ENCODE measurements at regions not wholly inside any gene's neighbourhood (a gene's known extent, or its start where the extent isn't known, plus 50 kb on each side); places are given as distances from the start of the nearest gene placed in this dataset.

DNA sequence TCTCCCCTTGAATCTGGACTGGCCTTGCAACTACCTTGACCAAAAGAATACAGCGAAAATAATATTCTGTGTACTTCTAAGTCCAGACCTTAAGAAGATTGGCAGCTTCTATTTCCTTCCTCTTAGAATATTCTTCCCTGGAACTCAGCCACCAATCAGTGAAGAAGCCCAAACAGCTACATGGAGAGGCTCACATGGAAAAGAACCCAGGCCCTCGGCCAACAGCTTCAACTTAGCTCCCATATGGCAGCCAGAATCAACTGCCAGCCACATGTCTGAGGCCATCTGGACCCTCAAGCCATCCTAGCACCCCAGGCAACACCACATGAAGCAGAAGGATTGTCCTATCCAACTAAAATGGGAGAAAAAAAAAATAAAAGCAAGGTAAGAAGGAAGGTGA lies 178.8 kb downstream of the IBTK start:
- no peak for DNase-seq

DNA sequence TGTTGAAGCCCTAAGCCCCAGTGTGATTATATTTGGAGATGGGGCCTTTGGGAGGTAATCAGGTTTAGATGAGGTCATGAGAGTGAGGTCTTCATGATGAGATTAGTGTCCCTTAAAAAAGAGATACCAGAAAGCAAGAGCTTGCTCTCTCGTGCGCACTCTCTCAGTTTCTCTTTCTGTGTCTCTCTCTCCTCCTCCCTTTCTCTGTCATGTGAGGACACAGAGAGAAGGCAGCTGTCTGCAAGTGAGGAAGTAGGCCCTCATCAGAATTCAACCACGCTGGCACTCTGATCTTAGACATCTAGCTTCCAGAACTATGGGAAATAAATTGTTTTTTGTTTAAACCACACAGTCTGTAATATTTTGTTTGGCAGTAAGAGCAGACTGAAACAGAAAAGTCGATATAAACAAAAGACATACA lies 180.5 kb downstream of the IBTK start:
- DNase-seq, result no peak

- no peak for DNase-seq
Observed at GRCh38 chr6:82066196-82066595, 181.3 kb downstream of the IBTK start.

DNA sequence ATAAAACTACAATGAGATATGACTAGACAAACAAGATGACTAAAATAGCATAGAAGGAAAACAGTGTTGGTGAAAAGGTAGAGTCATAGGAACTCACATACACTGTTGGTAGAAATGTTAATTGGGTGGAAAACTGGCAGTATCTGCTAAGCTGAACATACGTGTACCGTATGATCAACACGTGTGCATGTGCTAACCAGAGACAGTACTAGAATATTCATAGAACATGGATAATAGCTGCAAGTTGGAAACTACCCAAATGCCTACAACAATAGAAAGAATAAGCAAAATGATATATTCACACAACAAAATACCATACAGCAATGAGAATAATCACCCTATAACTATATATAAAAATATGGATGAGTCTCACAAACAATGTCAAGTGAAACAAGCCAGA lies 184.0 kb downstream of the IBTK start:
- DNase-seq, result no peak

GRCh38 chr6:82062219-82062618 lies 185.3 kb downstream of the IBTK start:
- DNase-seq, result no peak

- DNase-seq, result no peak
Observed at GRCh38 chr6:82057846-82058554, 189.5 kb downstream of the IBTK start.

GRCh38 chr6:82056567-82056966 lies 191.0 kb downstream of the IBTK start:
- no peak for DNase-seq

GRCh38 chr6:82045965-82046756 lies 201.4 kb downstream of the IBTK start:
- DNase-seq, result no peak

- peak; percentile 10 for DNase-seq
Observed at GRCh38 chr6:82040405-82041221, 206.9 kb downstream of the IBTK start.

DNA sequence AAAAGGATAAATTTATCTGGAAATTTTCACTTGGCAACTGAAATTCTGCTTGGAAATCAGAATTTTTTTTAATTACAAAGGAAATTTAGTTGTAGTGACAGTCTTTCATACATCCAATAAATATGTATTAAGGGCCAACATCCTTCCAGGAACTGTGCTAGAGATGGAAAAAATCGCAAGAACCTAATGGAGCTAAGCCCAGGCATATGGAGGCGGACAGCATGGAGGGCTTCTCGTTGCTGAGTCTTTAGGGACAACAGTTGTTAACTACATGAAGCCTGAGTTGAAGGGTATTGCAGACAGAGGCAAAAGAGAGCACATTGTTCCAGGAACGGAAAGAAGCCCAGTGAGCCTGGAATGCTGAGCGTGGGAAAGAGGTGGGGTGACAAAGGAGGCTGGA lies 208.9 kb downstream of the IBTK start:
- no peak for DNase-seq

GRCh38 chr6:82035526-82035925 lies 212.0 kb downstream of the IBTK start:
- no peak for DNase-seq

DNA sequence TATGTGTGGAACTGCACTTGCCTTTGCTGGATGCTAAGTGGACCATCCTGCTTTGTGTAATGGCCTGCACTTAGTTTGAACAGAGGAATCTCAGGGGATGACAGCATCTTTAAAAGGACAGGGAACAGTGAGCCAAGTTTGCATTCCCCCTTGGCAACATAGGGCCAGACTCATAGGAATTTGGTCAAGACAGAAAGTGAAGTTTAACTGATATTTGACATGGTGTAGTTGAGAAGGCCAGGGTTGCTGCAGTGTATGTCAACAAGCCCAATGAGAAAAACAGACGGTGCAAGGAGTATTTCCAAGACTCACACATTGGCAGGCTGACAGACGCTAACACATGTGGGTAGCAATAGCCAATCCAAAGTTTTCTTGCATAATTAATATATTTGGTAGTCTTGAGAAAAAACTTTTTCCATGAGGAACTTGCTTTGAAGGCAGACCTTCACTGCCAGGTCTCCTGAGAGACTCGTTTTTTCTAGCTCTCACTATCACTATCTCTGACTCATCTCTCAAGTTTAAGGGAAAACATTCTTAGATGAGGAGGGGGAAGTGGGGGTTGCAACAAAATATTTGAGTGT lies 213.8 kb downstream of the IBTK start:
- no peak for DNase-seq

DNA sequence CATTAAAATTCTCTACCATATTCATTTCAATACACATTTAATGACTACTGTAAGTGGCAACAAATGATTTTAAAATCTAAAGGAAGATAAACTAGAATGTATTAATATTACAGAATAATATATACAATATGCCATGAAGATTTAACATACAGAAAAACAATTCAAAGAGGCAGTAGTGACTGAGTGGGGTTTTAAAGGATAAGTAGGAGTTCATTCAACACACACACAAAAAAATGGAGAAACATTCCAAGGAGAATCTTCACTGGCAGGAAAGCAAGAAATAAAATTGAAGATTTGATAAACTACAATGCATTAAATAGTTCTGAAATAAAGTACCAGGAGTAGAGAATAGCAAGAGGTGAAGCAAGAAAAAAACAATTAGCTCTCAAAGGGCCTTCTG lies 215.1 kb downstream of the IBTK start:
- no peak for DNase-seq

- DNase-seq, result no peak
Observed at GRCh38 chr6:82030761-82031503, 216.6 kb downstream of the IBTK start.

- DNase-seq, result no peak
Observed at GRCh38 chr6:82030301-82030700, 217.2 kb downstream of the IBTK start.

DNA sequence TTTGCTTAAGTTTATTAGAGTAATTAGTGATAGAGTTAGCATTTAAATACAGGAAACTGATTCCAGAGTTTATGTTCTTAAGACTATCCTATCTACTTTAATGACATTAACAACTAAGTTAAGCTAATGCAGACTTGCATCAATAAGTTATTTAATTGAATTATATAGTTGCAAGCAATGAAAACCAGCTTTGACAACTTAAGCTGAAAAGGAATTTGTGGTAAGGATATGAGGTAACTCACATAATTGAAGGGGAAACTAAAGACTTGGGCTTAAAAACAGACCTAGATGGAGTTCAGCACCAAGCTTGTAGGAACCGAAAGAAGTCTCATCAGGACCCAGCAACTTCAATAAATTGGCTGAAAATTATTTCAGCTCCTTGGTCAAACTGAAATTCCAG lies 222.3 kb downstream of the IBTK start:
- no peak for DNase-seq

DNA sequence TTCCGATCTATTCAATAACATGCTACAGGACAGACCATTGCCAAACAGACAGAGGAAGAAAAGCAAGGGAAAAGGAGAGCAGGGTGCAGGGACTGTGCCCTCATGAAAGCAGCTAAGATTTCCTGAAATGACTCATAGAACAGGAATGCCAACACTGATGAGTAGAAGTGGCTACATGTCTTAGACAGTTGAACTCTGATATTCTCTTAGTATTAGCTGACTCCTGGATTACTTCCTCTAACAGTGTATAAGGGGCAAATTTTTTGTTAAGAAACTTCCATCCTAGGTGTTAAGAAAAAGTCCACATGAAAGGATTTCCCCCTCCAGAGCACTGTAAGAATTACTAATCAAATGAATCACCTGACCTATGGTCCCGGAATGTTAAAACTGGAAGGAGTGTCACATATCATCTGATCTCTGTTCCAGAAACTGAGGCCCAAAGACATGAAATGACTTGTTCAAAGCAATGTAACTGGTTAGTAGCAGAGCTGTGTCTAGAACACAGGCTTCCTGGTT lies 224.9 kb downstream of the IBTK start:
- DNase-seq, result no peak

GRCh38 chr6:82017773-82018172 lies 229.8 kb downstream of the IBTK start:
- DNase-seq, result no peak

DNA sequence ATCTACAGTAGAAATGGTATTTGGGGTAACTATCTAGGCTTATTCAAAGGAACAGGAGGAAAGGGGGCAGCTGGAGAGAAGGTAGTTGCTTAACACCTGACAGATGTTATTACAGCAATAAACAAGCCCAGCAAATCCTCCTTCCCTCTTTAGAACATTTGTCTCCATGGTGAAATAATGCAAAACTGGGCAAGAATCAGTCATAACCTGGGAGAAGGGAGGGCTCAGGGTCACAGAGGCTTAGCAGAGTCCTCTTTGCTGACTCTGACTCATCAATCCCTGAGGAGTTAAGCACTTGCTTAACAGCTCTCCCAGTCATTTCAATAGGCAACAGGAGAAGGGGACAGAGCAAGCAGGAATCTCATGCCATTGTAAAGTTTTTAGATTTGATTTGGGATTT lies 230.3 kb downstream of the IBTK start:
- DNase-seq, result no peak

DNA sequence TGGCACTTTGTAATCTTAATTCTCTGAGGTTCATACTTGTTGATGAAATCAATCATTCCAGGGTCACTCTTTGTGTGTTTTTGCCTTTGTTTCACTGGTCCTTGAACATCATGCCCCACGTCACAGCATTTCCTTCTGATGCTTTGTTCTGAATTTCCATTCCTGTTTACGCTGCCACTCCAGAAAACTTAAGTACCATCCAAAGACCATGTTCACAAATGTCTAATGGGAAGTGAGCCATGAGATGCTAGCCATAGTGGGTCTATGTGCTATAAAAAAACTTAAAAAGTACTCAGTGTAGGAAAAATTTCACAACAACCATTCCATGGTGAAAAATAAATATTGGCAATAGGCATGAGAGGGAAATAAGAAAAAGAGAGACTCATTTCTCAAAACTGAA lies 232.0 kb downstream of the IBTK start:
- no peak for DNase-seq

- no peak for DNase-seq
Observed at GRCh38 chr6:82015043-82015442, 232.5 kb downstream of the IBTK start.
